ENCODE measurements at regions not wholly inside any gene's neighbourhood (a gene's known extent, or its start where the extent isn't known, plus 50 kb on each side); places are given as distances from the start of the nearest gene placed in this dataset.

GRCh38 chr3:124597273-124597672 lies 133.0 kb upstream of the UMPS start:
- Histone ChIP-seq H3K27me3 (ENCODE audit: insufficient read depth, low read length, poor library complexity, severe bottlenecking) (peaks cover 74% of the 10 kb centered on the region), H3K36me3 (ENCODE audit: insufficient read depth, low read length) (no peaks in the 10 kb centered on the region), H3K9me2 (replicated peaks; ENCODE audit: low read depth, low read length) (no peaks in the 10 kb centered on the region), H3K9me3 (ENCODE audit: insufficient read depth, low read depth, low read length) (no peaks in the 10 kb centered on the region), H3K4me3 (ENCODE audit: low read length, poor library complexity, severe bottlenecking) (no peak overlapping the region), H3K9ac (ENCODE audit: low read depth, low read length, poor library complexity, severe bottlenecking) (no peak overlapping the region), H3F3A (ENCODE audit: low read depth) (no peaks in the 10 kb centered on the region), H3K4me2 (ENCODE audit: low read depth, low read length, poor library complexity, severe bottlenecking) (no peak overlapping the region), H2AFZ (ENCODE audit: low read length) (no peak overlapping the region), H3K79me2 (ENCODE audit: insufficient read depth, low read length) (no peaks in the 10 kb centered on the region), H4K20me1 (ENCODE audit: insufficient read depth, low read length, poor library complexity, severe bottlenecking) (no peaks in the 10 kb centered on the region), H3K4me1 (ENCODE audit: insufficient read depth, low read length, poor library complexity, severe bottlenecking) (no peaks in the 10 kb centered on the region)
- no peak for TF ChIP-seq EZH2phosphoT487 (IDR thresholded peaks at IDR 0.05; ENCODE audit: borderline replicate concordance)
- TF ChIP-seq CTCF (conservative IDR thresholded peaks at IDR 0.05; ENCODE audit: low read length) = no peak

GRCh38 chr3:124597979-124598378 lies 132.3 kb upstream of the UMPS start:
- no peaks in the 10 kb centered on the region for H3F3A ChIP-seq (ENCODE audit: low read depth)
- no peak overlapping the region for H3K4me3 ChIP-seq (ENCODE audit: low read length, poor library complexity, severe bottlenecking)
- peaks cover 67% of the 10 kb centered on the region for H3K27me3 ChIP-seq (ENCODE audit: insufficient read depth, low read length, poor library complexity, severe bottlenecking)
- H4K20me1 ChIP-seq (ENCODE audit: insufficient read depth, low read length, poor library complexity, severe bottlenecking) = no peaks in the 10 kb centered on the region
- no peaks in the 10 kb centered on the region for H3K36me3 ChIP-seq (ENCODE audit: insufficient read depth, low read length)
- no peaks in the 10 kb centered on the region for H3K4me1 ChIP-seq (ENCODE audit: insufficient read depth, low read length, poor library complexity, severe bottlenecking)
- TF ChIP-seq CTCF (conservative IDR thresholded peaks at IDR 0.05; ENCODE audit: low read length) = no peak
- TF ChIP-seq EZH2phosphoT487 (IDR thresholded peaks at IDR 0.05; ENCODE audit: borderline replicate concordance) = no peak
- no peak overlapping the region for H3K4me2 ChIP-seq (ENCODE audit: low read depth, low read length, poor library complexity, severe bottlenecking)
- H3K9me3 ChIP-seq (ENCODE audit: insufficient read depth, low read depth, low read length) = no peaks in the 10 kb centered on the region
- no peaks in the 10 kb centered on the region for H3K9me2 ChIP-seq (replicated peaks; ENCODE audit: low read depth, low read length)
- no peak overlapping the region for H3K9ac ChIP-seq (ENCODE audit: low read depth, low read length, poor library complexity, severe bottlenecking)
- H2AFZ ChIP-seq (ENCODE audit: low read length) = no peak overlapping the region
- no peaks in the 10 kb centered on the region for H3K79me2 ChIP-seq (ENCODE audit: insufficient read depth, low read length)

GRCh38 chr3:124599147-124599765 lies 131.0 kb upstream of the UMPS start:
- Histone ChIP-seq H3K79me2 (ENCODE audit: insufficient read depth, low read length) (no peaks in the 10 kb centered on the region), H3K36me3 (ENCODE audit: insufficient read depth, low read length) (no peaks in the 10 kb centered on the region), H3K4me3 (ENCODE audit: low read length, poor library complexity, severe bottlenecking) (no peak overlapping the region), H3K4me2 (ENCODE audit: low read depth, low read length, poor library complexity, severe bottlenecking) (no peak overlapping the region), H3K27me3 (ENCODE audit: insufficient read depth, low read length, poor library complexity, severe bottlenecking) (peaks cover 54% of the 10 kb centered on the region), H3K9me2 (replicated peaks; ENCODE audit: low read depth, low read length) (no peaks in the 10 kb centered on the region), H3K4me1 (ENCODE audit: insufficient read depth, low read length, poor library complexity, severe bottlenecking) (no peaks in the 10 kb centered on the region), H2AFZ (ENCODE audit: low read length) (no peak overlapping the region), H3F3A (ENCODE audit: low read depth) (no peaks in the 10 kb centered on the region), H3K9me3 (ENCODE audit: insufficient read depth, low read depth, low read length) (no peaks in the 10 kb centered on the region), H3K9ac (ENCODE audit: low read depth, low read length, poor library complexity, severe bottlenecking) (no peak overlapping the region), H4K20me1 (ENCODE audit: insufficient read depth, low read length, poor library complexity, severe bottlenecking) (no peaks in the 10 kb centered on the region)
- TF ChIP-seq EZH2phosphoT487 (IDR thresholded peaks at IDR 0.05; ENCODE audit: borderline replicate concordance) = no peak
- TF ChIP-seq CTCF (conservative IDR thresholded peaks at IDR 0.05; ENCODE audit: low read length) = no peak

All from Loucy (cell line).